ENCODE measurements at regions not wholly inside any gene's neighbourhood (a gene's known extent, or its start where the extent isn't known, plus 50 kb on each side); places are given as distances from the start of the nearest gene placed in this dataset.

GRCh38 chr10:117078168-117078837, 59.8 kb downstream of the VAX1 start:
- DNase-seq (ENCODE audit: low read depth): no peak

- peak; percentile 5 for DNase-seq (ENCODE audit: low read depth)
These were observed 63.0 kb downstream of the VAX1 start for GRCh38 chr10:117075064-117075463.

GRCh38 chr10:117074621-117075020, 63.4 kb downstream of the VAX1 start:
- peak; percentile 6 for DNase-seq (ENCODE audit: low read depth)

- no peak for DNase-seq (ENCODE audit: low read depth)
These were observed 66.5 kb upstream of the SHTN1 start for GRCh38 chr10:117071286-117072050.

Data from myocyte (in vitro differentiated cells).